ENCODE measurements at regions not wholly inside any gene's neighbourhood (a gene's known extent, or its start where the extent isn't known, plus 50 kb on each side); places are given as distances from the start of the nearest gene placed in this dataset.

DNA sequence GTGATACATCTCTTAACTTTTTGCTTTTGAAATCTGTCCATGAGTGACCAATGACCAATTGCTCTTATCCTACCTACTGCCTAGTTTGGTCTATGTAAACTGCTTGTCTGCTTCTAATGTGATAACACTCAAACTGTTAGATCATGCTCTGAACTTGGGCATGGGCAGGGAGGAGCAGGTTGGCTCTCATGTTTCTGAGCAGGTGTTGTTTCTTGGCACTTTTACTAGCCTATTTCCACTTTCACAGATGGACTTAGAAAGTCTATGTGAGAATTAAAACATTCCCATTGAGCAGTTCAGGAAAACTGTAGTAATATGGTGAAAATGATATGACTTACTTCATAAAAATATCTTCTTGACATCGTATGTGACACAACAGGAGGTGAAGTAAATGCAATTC lies 538.4 kb downstream of the HACE1 start:
- DNase-seq (ENCODE audit: low read depth), result no peak

DNA sequence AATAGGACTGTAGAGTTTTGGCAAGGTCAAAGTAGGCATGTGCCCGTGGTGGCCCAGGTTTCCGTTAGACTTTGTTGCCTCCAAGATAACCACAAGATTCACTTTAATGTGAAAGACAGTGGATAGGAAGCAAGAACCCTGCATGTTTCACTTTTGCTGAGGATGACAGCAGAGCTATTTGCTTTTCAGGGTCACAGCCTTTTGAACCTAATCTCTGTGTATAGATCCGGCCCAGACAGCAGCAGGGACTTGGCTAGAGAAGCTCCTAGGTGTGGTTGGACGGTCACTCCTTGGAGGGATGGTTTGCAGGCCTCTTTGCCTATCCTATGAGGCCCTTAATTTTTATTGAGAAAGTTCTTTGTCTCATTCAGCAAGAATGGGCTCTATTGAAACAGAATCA lies 538.8 kb downstream of the HACE1 start:
- DNase-seq (ENCODE audit: low read depth), result no peak

DNA sequence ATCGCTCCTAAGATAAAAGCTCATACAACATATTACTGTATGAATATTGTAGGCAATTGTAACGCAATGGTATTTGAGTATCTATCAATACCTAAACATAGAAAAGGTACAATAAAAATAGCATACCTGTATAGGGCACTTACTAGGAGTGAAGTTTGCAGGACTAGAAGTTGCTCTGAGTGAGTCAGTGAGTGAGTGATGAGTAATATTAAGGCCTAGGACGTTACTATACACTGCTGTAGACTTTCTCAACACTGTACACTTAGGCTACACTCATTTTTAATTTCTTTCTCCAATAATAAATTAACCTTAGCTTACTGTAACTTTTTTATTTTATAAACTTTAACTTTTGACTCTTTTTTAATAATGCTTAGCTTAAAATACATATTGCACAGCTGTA lies 546.9 kb downstream of the HACE1 start:
- no peak for DNase-seq (ENCODE audit: low read depth)

DNA sequence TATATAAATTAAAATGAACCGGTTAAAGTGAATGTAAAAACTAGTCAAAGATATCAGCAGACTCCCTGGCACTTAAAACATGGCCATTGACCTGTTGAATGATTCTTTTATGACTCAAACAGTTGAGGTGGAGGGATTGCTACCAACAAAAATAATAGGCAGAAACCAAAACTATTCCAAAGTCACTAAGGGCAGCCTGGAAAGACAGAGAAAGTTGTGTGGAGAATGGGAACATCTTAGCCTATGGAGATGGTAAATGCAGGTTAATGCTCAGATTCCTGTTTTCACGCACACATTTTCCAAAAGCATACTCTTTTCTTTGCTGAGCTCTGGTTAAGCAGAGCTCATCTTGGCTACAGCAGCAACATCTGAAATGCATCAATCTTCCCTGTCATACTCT lies 553.5 kb downstream of the HACE1 start:
- no peak for DNase-seq (ENCODE audit: low read depth)

DNA sequence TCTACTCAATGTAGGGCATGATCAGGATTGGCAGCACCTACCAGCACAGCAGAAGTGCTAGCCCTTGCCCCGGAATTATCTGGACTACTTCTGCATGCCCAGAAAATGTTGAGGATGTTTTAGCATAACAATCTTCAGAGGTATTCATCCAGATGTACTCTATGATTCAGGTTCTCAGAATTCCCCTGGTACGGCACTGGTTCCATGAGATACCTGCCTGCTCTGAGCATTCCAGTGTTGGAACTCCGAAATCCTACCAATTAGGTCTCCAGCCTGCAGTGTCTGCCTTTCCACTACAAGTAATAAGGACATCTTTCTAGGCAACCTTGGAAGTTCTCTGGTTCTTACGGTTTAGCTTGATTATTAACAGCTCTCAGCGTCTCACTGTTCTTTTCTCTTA lies 554.5 kb downstream of the HACE1 start:
- no peak for DNase-seq (ENCODE audit: low read depth)

DNA sequence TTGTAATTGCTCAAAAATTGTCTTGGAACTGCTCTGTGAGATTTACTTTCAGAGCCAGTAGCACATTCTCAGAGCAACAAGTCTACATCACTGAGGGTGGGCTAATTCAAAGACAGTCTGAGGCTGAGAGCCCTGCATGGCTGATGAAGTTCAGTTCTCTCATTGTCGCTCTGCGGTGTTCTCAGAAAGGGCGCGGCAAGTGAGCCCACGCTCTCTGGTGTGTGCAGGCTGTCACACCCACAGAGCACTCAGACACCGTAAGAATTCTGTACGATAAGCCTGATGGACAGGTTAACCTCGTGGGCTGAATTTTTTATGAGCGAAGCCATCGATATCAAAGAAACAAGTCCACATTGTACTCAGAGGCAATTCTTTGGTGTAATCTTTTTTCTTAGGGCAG lies 557.8 kb downstream of the HACE1 start:
- DNase-seq (ENCODE audit: low read depth), result no peak

DNA sequence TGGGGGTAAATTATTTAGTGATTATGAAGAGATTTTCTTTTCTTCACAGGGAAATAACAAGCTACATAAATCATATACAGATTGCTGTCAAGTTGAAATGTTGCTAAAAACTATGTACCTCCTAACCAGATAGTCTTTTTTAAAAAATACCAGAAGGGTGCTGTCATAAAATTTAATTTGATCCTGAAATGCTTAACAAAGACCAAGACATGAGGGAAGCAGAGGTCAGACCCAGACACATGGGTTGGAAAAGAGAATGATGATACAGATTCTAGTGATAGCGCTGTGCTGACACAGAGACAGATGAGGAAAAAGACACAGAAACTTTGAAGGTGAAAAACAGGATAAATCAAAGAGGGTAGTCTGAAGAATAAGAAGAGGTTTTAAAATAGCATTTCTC lies 573.1 kb downstream of the HACE1 start:
- no peak for DNase-seq (ENCODE audit: low read depth)

DNA sequence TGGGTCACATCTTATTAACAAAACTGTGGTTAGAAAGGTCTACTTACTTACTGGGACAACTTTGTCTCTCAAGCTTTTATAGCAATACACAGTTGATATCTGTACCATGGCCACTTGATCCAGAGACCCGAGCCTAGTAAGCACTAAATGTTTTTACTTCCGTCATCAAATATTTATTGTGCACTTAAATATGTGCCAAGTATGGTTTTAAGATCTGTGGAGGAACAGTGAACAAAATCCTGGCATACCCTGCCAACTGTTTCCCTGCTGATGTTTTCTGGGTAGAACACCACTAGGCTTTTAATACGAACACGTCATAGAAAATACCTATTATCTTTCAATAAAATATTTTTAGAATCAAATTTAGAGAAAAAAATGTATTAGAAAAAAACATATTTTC lies 574.8 kb downstream of the HACE1 start:
- no peak for DNase-seq (ENCODE audit: low read depth)

DNA sequence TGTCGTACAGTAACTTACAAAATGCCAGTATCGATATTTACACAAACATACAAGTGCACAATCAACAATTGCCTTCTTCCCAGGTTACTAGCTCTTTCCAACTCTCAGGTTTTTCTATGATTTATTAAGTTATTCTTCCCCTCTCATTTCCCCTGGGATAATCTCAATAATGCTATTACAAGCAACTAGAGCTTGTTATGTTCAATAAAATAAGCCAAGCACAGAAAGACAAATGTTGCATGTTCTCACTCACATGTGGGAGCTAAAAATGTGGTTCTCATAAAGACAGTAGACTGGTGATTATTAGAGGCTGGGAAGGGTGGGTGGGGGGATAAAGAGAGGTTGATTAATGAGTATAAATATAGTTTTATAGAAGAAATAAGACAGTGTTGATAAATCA lies 577.1 kb downstream of the HACE1 start:
- no peak for DNase-seq (ENCODE audit: low read depth)

DNA sequence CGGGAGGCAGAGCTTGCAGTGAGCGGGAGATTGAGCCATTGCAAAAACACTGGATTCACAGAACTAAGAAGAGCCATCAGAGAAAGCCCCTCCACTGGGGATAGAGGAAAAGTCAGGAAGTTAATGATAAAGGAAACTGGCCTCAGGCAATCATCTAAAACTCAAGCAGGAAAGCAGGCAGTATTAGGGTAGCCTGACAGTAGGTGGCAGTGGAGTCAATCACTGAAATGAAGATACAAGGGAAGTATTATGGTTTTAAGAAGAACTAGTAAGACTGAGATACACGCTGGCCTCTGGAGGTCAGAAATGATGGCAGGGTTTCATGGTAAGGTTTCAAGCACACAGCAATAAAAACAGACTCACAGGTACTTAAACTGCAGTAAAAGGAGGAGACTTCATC lies 578.3 kb downstream of the HACE1 start:
- no peak for DNase-seq (ENCODE audit: low read depth)

DNA sequence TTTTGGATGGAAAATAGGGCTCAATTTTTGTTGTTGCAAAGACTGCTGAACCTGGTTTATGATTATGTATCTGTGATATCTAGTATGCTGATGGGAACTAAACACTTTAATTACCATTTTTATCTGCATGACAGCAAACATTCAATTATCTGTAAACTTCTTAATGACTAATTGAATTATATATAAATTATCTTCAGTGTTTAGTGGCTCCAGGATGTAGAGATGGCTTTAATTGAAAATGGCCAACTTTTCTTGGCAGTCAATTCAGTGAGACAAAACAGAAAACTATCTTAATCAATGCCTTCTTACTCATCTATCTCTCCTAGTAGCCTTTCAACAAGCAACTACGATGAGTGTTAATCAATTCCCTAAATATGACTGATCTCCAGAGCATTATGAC lies 591.3 kb downstream of the HACE1 start:
- DNase-seq (ENCODE audit: low read depth), result no peak

DNA sequence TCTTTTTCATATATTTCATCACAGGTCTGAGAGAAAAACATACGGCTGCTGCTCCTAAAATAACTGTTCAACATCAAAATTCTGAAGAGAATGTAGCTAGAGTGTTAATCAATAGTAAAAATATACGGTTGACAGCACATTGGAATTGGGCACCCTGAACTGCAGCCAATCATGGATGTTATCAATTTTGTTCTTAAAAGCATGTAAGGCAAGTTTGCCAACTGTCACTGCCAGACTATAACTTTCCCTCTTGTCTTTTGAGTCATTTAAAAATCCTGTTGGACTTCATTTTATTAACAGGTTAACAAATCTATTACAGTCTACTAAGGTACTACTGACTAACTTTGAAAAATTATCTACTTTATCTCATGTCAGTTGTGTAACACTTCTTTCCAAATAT lies 592.8 kb downstream of the HACE1 start:
- DNase-seq (ENCODE audit: low read depth), result no peak

DNA sequence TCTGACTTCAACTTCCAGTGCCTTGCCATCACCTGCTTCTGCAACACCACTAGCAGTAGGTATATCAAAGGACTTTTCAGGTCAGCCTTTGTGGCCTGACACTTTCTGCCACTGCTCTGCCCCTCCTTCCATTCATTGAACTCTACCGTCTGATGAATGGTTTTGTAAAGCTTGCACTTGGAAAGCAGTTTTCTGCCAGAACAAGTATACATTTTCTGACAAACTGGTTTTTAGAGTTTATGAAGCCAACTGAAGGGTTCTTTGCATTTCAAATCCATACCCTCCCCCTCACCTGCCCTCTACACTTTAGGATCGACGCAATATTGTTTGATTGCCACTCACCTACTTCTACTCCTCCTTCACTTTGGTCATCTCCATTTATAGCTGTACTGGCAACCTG lies 603.1 kb downstream of the HACE1 start:
- no peak for DNase-seq (ENCODE audit: low read depth)

DNA sequence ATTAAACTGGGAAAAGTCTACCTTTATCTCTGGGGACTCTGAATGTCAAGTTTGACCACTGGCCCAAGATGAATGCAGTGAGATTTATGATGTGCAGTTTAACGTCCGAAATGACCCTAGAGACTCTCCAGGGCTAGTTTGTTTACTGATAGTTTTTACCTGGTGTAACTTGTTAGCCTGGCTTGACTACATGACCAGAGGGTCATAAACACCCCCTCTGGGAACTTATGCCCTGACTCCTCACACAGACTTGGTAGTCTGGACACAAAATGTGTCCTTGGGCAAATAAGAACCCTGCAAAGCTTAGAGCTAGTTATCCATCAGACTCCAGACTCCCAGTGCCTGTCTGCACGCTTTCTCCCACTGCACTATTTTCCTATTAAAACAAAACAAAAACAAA lies 606.5 kb downstream of the HACE1 start:
- no peak for DNase-seq (ENCODE audit: low read depth)

DNA sequence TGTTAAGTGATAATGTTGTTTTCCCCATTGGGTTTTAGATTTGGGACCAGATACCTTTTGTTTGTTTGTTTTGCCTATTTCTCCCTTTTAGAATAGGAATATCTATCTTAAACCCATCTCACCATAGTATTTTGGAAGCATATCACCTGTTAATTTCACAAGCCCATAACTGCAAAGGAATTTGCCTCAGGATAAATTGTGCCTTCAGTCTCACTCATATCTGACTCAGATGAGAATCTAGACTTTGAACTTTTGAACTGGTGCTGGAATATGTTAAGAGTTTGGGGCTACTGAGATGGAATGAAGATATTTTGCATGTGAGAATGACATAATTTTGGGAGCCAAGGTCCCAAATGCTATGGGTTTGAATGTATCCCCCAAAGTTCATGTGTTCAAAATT lies 607.4 kb downstream of the HACE1 start:
- no peak for DNase-seq (ENCODE audit: low read depth)

DNA sequence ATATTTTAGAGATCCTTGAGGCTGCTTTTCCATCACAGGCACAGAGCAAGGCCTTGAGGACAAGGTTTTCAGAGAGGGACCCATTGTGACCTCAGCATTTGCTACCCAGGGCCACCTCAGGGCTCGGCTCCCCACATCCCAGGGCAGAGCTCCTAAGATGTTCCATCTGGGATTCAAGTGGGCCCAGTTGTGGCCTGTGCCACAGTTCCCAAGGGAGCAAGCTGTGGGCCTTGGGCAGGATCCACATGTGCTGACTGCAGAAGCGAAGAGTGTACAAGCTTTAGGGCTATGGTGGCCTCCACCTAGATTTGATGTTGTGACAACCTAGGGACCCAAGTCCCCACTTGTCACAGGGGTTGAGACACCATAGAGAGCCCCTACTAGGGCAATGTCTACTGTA lies 608.1 kb downstream of the HACE1 start:
- DNase-seq (ENCODE audit: low read depth), result no peak

DNA sequence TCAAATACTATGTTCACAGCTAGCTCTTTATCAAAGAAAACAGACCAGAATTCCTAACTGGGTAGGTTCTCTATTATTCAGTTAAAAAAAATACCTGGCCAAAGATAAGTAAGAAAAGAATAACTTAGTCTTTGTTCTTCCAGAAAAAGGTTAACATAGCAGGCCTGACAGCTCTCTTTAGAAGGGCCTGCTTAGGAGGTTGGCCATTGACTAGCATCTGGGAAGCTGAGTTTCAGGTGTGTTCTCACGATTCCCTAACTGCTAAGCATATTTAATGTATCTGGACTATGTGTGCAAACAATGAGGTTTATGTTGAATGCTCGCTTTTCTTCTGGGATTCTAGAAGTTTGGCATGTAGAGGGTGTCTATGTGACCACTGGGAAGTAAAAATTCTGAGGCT lies 618.9 kb downstream of the HACE1 start:
- no peak for DNase-seq (ENCODE audit: low read depth)

DNA sequence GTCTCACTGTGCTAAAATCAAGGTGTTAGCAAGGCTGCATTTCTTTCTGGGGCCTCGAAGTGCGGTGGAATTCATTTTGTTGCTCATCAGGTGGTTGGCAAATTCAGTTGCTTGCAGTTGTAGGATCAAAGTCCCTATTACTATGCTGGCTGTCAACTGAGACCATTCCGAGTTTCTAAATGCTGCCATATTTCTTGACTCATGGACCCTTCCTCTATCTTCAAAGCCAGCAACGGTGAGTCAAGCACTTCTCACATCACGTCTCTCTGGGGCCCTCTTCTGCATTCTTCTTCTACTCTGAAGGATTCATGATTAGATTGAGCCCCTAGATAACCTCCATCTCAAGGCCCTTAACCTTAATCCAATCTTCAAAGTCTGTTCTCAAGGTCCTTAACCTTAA lies 619.7 kb downstream of the HACE1 start:
- DNase-seq (ENCODE audit: low read depth), result no peak

DNA sequence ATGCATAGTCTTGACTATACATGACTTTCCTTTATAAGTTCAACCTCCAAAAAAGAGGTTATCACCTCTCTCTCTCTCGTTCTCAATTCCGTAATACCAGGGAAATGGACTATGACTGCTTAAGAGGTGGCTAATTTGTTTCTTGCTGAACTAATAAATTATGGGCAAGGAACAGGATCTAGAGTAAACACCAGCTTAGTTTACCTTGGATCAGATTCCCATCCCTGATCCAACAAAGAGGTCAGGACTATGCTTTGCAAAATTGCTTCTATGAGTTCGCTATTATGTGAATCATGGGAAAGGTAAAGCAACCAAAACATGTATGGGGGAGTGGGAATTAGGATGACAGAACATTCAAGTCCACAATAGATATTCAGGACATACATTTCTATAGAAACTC lies 630.7 kb downstream of the HACE1 start:
- no peak for DNase-seq (ENCODE audit: low read depth)

DNA sequence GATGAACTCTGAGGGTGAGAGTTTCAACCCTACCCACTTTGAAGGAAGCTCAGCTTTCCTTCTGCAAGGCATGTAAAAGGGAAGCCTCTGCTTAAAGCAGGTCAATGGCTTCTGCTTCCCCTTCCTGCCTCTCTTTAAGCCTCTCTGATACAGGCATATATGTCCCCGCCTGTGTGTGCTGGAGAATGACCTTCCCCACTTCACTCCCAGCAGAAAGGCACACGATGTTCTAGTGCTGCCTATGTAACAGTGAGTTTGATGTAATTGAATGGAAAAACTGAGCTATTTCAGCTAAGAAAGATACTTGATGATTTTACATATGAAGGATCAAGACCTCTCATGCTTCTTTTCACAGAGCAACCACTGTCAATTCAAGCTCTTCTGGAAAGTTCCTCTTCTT lies 632.2 kb downstream of the HACE1 start:
- no peak for DNase-seq (ENCODE audit: low read depth)

DNA sequence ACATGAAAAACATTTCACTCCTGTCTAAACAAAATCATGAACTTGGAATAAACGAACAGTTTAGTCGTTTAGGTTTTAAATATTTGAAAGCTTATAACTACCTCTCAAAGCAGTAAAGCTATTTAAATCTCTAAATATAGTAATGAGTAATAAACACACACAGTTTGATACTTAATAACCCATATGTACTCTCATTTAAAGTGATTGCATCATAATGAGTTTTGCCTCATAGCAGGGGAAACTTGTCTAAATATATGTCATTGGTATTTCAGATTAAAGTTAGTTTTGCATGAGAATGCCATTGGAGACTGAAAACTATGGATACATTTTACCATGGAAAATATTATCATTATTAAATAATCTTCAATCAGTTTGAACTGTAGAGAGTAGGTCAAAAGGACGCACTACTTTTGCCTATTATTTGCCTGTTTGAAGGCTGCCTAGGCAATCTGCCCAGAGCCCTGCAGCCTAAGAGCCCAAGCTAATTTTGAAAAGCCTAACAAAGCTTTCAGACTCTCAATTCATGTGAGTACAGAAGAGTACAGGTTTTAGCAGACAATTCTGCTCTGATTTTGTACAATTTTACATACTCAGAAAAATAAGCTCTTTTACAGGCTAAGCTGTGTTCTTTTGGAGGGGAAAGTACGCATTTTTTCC lies 632.8 kb downstream of the HACE1 start:
- no peak for DNase-seq (ENCODE audit: low read depth)

DNA sequence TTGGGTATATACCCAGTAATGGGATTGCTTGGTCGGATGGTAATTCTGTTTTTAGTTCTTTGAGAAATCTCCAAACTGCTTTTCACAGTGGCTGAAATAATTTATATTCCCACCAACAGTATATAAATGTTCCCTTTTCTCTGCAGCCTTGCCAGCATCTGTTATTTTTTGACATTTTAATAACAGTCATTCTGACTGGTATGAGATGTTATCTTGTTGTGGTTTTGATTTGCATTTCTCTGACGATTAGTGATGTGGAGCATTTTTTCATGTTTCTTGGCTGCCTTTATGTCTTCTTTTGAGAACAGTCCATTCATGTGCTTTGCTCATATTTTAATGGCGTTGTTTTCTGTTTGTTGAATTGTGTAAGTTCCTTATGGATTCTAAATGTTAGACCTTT lies 641.6 kb downstream of the HACE1 start:
- DNase-seq (ENCODE audit: low read depth), result no peak

DNA sequence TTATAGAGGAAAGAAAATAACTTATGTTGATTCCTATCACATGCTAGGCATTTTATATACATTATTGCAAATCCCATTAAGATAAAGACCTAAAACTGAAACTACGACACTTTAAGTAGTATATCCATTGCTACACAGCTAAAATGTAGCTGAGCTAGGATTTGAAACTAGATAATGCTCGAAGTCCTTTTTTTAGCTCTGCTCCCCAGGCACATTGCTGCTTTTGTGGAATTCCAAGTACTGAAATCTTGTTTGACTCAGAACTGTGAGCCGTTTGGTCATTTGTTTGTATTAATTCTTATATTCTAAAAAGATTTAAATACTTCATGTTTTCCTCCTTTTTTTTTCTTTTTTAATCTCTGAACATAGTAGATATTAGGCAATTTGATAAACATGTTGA lies 644.8 kb downstream of the HACE1 start:
- no peak for DNase-seq (ENCODE audit: low read depth)

DNA sequence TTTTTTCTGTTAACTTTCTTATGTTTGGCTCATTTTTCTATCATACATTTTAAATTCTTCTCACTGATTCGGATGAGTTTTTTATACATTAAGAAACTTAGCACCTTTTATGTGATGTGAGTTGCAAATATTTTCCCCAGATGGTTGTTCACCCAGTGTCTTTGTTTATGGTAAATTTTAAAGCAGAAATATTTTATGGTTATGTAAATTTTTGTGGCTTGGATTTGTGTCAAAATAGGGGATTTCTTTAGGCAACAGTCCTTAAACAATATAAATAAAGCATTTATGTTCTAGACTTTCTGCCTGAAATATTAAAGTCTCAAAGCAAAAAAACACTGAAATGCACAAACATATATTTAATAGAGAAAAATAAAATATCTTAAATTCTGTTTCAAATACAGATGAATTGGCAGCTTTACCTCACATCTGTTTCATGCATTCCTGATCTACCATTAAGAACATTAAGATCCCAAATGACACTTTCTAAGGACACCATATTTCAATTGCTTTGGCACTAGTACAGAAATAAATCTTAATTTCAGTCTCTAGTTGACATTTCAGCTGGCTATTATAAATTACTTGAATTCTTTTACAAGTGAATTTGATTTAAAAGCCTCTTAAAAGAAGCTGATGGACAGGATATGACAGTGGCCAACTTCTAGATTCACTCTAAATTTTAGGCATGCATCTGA lies 646.6 kb downstream of the HACE1 start:
- no peak for DNase-seq (ENCODE audit: low read depth)

All from stimulated activated CD8-positive, alpha-beta memory T cell treated with anti-CD3 and anti-CD28 coated beads, Interleukin-15, amount 100 ng/mL, for 1 hour (primary cell).